SK-N-SH (cell line): ENCODE measurements at regions not wholly inside any gene's neighbourhood (a gene's known extent, or its start where the extent isn't known, plus 50 kb on each side); places are given as distances from the start of the nearest gene placed in this dataset.

Experiments
- CTCF ChIA-PET: fragments of 300-600, 350-600 bp; formaldehyde crosslinking; extraction: SDS; loops from one replicate; lab custom pipeline; 2021; lab: Yijun Ruan, JAX
- POLR2A ChIA-PET: fragments of 350-600 bp; sonication (Branson Sonifier 250); formaldehyde crosslinking; extraction: SDS; loops from one replicate; lab custom pipeline; 2020; ENCODE audit warnings: antibody characterized with exemption, inconsistent platforms; lab: Yijun Ruan, JAX
- DNase-seq: peaks from one replicate; pipeline ENCODE4 v3.0.0; 2012
- H2AFZ ChIP-seq: fragments of 200-600 bp; sonication (generic); 2 replicates; pipeline ENCODE4 v1.8.1; 2016; ENCODE audit warnings: antibody characterized with exemption, mild to moderate bottlenecking, low read depth
- H3F3A ChIP-seq: fragments of 200-600 bp; sonication (generic); replicated peaks from 2 replicates; pipeline ENCODE3; 2016; ENCODE audit warnings: antibody characterized with exemption, mild to moderate bottlenecking; ENCODE audit not compliant: insufficient read depth
- H3K27ac ChIP-seq, 2 experiments: fragments of 200-500 bp in 1 of 2; fragments of 200-600 bp in 1 of 2; sonication (Bioruptor generic) in 1 of 2; sonication (generic), shearing (Covaris generic) in 1 of 2; 2 replicates each; pipeline versions ENCODE4 v1.5.1 to v1.6.1; 2014 to 2016; ENCODE audit warnings: low read depth in 2 of 2, inconsistent platforms in 1 of 2, low read length in 1 of 2, mild to moderate bottlenecking in 1 of 2, mixed read lengths in 1 of 2
- H3K27me3 ChIP-seq: fragments of 200-600 bp; sonication (generic), shearing (Covaris generic); 2 replicates; pipeline ENCODE4 v1.6.1; 2016; ENCODE audit warnings: mixed run types; ENCODE audit not compliant: insufficient read depth
- H3K36me3 ChIP-seq, 2 experiments: fragments of 200-500 bp in 1 of 2; fragments of 200-600 bp in 1 of 2; sonication (Bioruptor generic) in 1 of 2; sonication (generic) in 1 of 2; replicated peaks in 1 of 2; 2 replicates each; pipeline versions ENCODE3 to v1.5.1; 2014 to 2016; ENCODE audit warnings: low read length in 1 of 2, mild to moderate bottlenecking in 1 of 2; ENCODE audit not compliant: insufficient read depth in 2 of 2, control insufficient read depth in 1 of 2
- H3K4me1 ChIP-seq, 2 experiments: fragments of 200-500 bp in 1 of 2; fragments of 200-600 bp in 1 of 2; sonication (Bioruptor generic) in 1 of 2; sonication (generic), shearing (Covaris generic) in 1 of 2; 2 replicates each; pipeline versions ENCODE4 v1.5.1 to v1.6.1; 2014 to 2016; ENCODE audit warnings: low read depth in 1 of 2, low read length in 1 of 2, mixed run types in 1 of 2; ENCODE audit not compliant: insufficient read depth in 2 of 2, control insufficient read depth in 1 of 2
- H3K4me2 ChIP-seq: fragments of 200-600 bp; sonication (generic), shearing (Covaris generic); 2 replicates; pipeline ENCODE4 v1.6.1; 2017; ENCODE audit warnings: mixed run types
- H3K4me3 ChIP-seq, 2 experiments: fragments of 200-500 bp in 1 of 2; fragments of 200-600 bp in 1 of 2; sonication (Bioruptor generic) in 1 of 2; sonication (generic), shearing (Covaris generic) in 1 of 2; 2 replicates each; pipeline versions ENCODE4 v1.5.1 to v1.8.1; 2014 to 2016; ENCODE audit warnings: low read depth in 2 of 2, inconsistent platforms in 1 of 2, low read length in 1 of 2, mild to moderate bottlenecking in 1 of 2, mixed read lengths in 1 of 2, moderate library complexity in 1 of 2
- H3K79me2 ChIP-seq: fragments of 200-600 bp; sonication (generic); 2 replicates; pipeline ENCODE4 v1.8.1; 2017; ENCODE audit warnings: mild to moderate bottlenecking; ENCODE audit not compliant: insufficient read depth
- H3K9ac ChIP-seq: fragments of 200-600 bp; sonication (generic); 2 replicates; pipeline ENCODE4 v1.6.1; 2017; ENCODE audit warnings: mixed run types
- H3K9me2 ChIP-seq: fragments of 200-600 bp; sonication (generic); 2 replicates; pipeline ENCODE4 v1.6.1; 2017; ENCODE audit warnings: mixed run types
- H3K9me3 ChIP-seq: fragments of 200-600 bp; sonication (generic); 2 replicates; pipeline ENCODE4 v1.6.1; 2017; ENCODE audit warnings: mixed run types, mild to moderate bottlenecking, moderate library complexity
- H4K20me1 ChIP-seq: fragments of 200-600 bp; sonication (generic); 2 replicates; pipeline ENCODE4 v1.6.1; 2017; ENCODE audit warnings: mild to moderate bottlenecking, mixed run types; ENCODE audit not compliant: insufficient read depth
- EP300 ChIP-seq, 2 experiments: IDR thresholded peaks; 2 replicates each; pipeline versions ENCODE4 v1.4.0 to v1.6.1; 2012; ENCODE audit warnings: borderline replicate concordance in 1 of 2, low read depth in 1 of 2, low read length in 1 of 2
- FOXJ3 ChIP-seq: sonication (generic); formaldehyde crosslinking; IDR thresholded peaks from 2 replicates; pipeline ENCODE4 v1.5.1; 2020; ENCODE audit warnings: mild to moderate bottlenecking, missing genetic modification reagents
- GATA2 ChIP-seq: sonication (generic); formaldehyde crosslinking; IDR thresholded peaks from 2 replicates; pipeline ENCODE4 v1.5.0; 2020; ENCODE audit warnings: mild to moderate bottlenecking, missing genetic modification reagents
- MXI1 ChIP-seq: IDR thresholded peaks from 2 replicates; pipeline ENCODE4 v1.6.1; 2012; ENCODE audit warnings: mild to moderate bottlenecking, low read depth, low read length, improper control_type of control experiment
- NFIC ChIP-seq: IDR thresholded peaks from 2 replicates; pipeline ENCODE4 v1.4.0; 2012; ENCODE audit warnings: borderline replicate concordance
- POLR2AphosphoS5 ChIP-seq: IDR thresholded peaks from 2 replicates; pipeline ENCODE4 v1.6.1; 2012; ENCODE audit warnings: low read depth, low read length
- RCOR1 ChIP-seq: fragments of 150-350 bp; IDR thresholded peaks from 2 replicates; pipeline ENCODE4 v1.6.1; 2017; ENCODE audit warnings: antibody characterized with exemption, low read length
- REST ChIP-seq: IDR thresholded peaks from 2 replicates; pipeline ENCODE4 v1.6.1; 2012; ENCODE audit warnings: mild to moderate bottlenecking, low read depth, low read length, moderate library complexity
- RXRA ChIP-seq: IDR thresholded peaks from 2 replicates; pipeline ENCODE4 v1.4.0; 2012; ENCODE audit warnings: low read depth, mild to moderate bottlenecking, borderline replicate concordance
- TCF12 ChIP-seq: IDR thresholded peaks from 2 replicates; pipeline ENCODE4 v1.4.0; 2012
- YY1 ChIP-seq: IDR thresholded peaks from 2 replicates; pipeline ENCODE4 v1.4.0; 2012; ENCODE audit warnings: low read depth, mild to moderate bottlenecking
- WGBS: methylation state at CpG from one replicate; pipeline ENCODE4 v1.1.6; 2017; ENCODE audit warnings: low lambda C conversion rate; 5-methylcytosine and 5-hydroxymethylcytosine counted together

DNA sequence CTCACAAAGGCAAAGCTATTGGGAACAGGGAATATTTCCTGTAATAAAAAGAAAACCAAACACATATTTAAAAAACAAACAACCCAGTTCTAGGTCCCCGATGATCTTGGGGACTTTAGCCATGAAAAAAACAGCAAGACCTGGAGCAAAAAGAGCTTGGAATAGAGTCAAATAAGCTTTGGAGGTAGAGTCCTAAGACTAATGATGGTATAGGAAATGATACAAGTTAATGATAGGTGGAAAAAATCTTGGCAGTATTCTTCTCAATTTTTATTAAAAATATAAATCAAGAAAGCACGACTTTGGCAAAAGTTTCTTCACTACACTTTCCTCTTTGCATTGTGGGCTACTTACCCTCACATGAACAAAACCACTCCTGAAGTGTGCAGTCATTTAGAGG lies 481.5 kb downstream of the EBF1 start:
- Histone ChIP-seq H3K9me3 (no peaks in the 10 kb centered on the region), H3F3A (no peaks in the 10 kb centered on the region), H3K9me2 (no peaks in the 10 kb centered on the region), H3K9ac (no peak overlapping the region), H2AFZ (no peak overlapping the region), H3K27me3 (no peaks in the 10 kb centered on the region), H3K79me2 (no peaks in the 10 kb centered on the region), H3K4me2 (no peak overlapping the region), H3K27ac (no peak overlapping the region), H4K20me1 (no peaks in the 10 kb centered on the region), H3K36me3 (no peaks in the 10 kb centered on the region), H3K4me3 (no peak overlapping the region), H3K4me1 (no peaks in the 10 kb centered on the region)
- DNase-seq = no peak
- WGBS = 23% methylated on average over 2 of the region's 2 CpGs
- POLR2A ChIA-PET = no interaction called here
- TF ChIP-seq MXI1 (no peak), EP300 (IDR thresholded peaks at IDR 0.05; ENCODE audit: borderline replicate concordance in 1 of 2, low read depth in 1 of 2, low read length in 1 of 2) (no peak)
- CTCF ChIA-PET = interaction anchor here (0.6 to 1.5 kb wide), 3 partner anchors 29 to 488 kb away, joined by 3 to 5 read pairs (median 3); no protein-coding TSS in a partner anchor

GRCh38 chr5:158616707-158617106 lies 483.0 kb downstream of the EBF1 start:
- Histone ChIP-seq H3K79me2 (no peaks in the 10 kb centered on the region), H3F3A (no peaks in the 10 kb centered on the region), H2AFZ (no peak overlapping the region), H3K4me3 (no peak overlapping the region), H3K27me3 (no peaks in the 10 kb centered on the region), H3K4me2 (no peak overlapping the region), H3K27ac (no peak overlapping the region), H3K9me3 (no peaks in the 10 kb centered on the region), H3K4me1 (no peaks in the 10 kb centered on the region), H3K9ac (no peak overlapping the region), H4K20me1 (no peaks in the 10 kb centered on the region), H3K36me3 (no peaks in the 10 kb centered on the region), H3K9me2 (no peaks in the 10 kb centered on the region)
- CTCF ChIA-PET = interaction anchor here (1.2 kb wide), 1 partner anchor 18 kb away, joined by 5 read pairs; no protein-coding TSS in a partner anchor
- no peak for DNase-seq
- TF ChIP-seq POLR2AphosphoS5 (no peak), NFIC (no peak), REST (no peak), RXRA (no peak), YY1 (no peak), TCF12 (no peak), EP300 (IDR thresholded peaks at IDR 0.05; ENCODE audit: borderline replicate concordance in 1 of 2, low read depth in 1 of 2, low read length in 1 of 2) (no peak), FOXJ3 (CRISPR knock-in tag) (no peak), GATA2 (no peak), RCOR1 (no peak)
- POLR2A ChIA-PET = no interaction called here
